HG02840 (cell line): ENCODE measurements at regions not wholly inside any gene's neighbourhood (a gene's known extent, or its start where the extent isn't known, plus 50 kb on each side); places are given as distances from the start of the nearest gene placed in this dataset.

Experiments
- ATAC-seq: cut with Tn5 transposase; IDR thresholded peaks from one replicate; pipeline ENCODE4 v1.9.1; 2021; ENCODE audit warnings: mild to moderate bottlenecking, moderate library complexity, moderate number of reproducible peaks; ENCODE audit not compliant: unreplicated experiment, low FRiP score

GRCh38 chr4:57548856-57549255 lies 438.7 kb upstream of the IGFBP7 start:
- no peak for ATAC-seq

- ATAC-seq: no peak
Observed at GRCh38 chr4:57544811-57545654, 434.8 kb upstream of the IGFBP7 start.

- no peak for ATAC-seq
Observed at GRCh38 chr4:57504797-57505530, 394.8 kb upstream of the IGFBP7 start.

- no peak for ATAC-seq
Observed at GRCh38 chr4:57504139-57504538, 394.0 kb upstream of the IGFBP7 start.

GRCh38 chr4:57501720-57502119 lies 391.5 kb upstream of the IGFBP7 start:
- no peak for ATAC-seq

GRCh38 chr4:57499786-57500185 lies 389.6 kb upstream of the IGFBP7 start:
- no peak for ATAC-seq

GRCh38 chr4:57498251-57498650 lies 388.1 kb upstream of the IGFBP7 start:
- no peak for ATAC-seq

- no peak for ATAC-seq
Observed at GRCh38 chr4:57496697-57497471, 386.7 kb upstream of the IGFBP7 start.

GRCh38 chr4:57494821-57495220 lies 384.6 kb upstream of the IGFBP7 start:
- no peak for ATAC-seq

GRCh38 chr4:57492251-57492878 lies 382.2 kb upstream of the IGFBP7 start:
- no peak for ATAC-seq

GRCh38 chr4:57491388-57491787 lies 381.2 kb upstream of the IGFBP7 start:
- ATAC-seq: no peak

GRCh38 chr4:57490520-57491255 lies 380.5 kb upstream of the IGFBP7 start:
- ATAC-seq: no peak

GRCh38 chr4:57488366-57489162 lies 378.4 kb upstream of the IGFBP7 start:
- ATAC-seq: no peak

- ATAC-seq: no peak
Observed at GRCh38 chr4:57475424-57475823, 365.2 kb upstream of the IGFBP7 start.

- ATAC-seq: no peak
Observed at GRCh38 chr4:57465321-57466056, 355.3 kb upstream of the IGFBP7 start.

GRCh38 chr4:57462843-57463242 lies 352.7 kb upstream of the IGFBP7 start:
- ATAC-seq: no peak

GRCh38 chr4:57460967-57461366 lies 350.8 kb upstream of the IGFBP7 start:
- ATAC-seq: no peak

- no peak for ATAC-seq
Observed at GRCh38 chr4:57448901-57449300, 338.7 kb upstream of the IGFBP7 start.
